K562 (cell line): ENCODE measurements at regions not wholly inside any gene's neighbourhood (a gene's known extent, or its start where the extent isn't known, plus 50 kb on each side); places are given as distances from the start of the nearest gene placed in this dataset.

Experiments used
- CHCHD3 ChIP-seq: fragments of 250-450 bp; sonication (Bioruptor Pico); IDR thresholded peaks from 2 replicates; pipeline ENCODE4 v2.1.2; 2022; ENCODE audit warnings: mild to moderate bottlenecking
- EGR1 ChIP-seq: fragments of 450-650 bp; conservative IDR thresholded peaks from 2 replicates; pipeline ENCODE4 v1.6.1; 2017; ENCODE audit warnings: mild to moderate bottlenecking
- ELF1 ChIP-seq: fragments of 200-800 bp; sonication (Bioruptor generic); IDR thresholded peaks from 2 replicates; pipeline ENCODE4 v1.6.1; 2016; ENCODE audit warnings: missing genetic modification characterization, missing compliant biosample characterization
- POLR2AphosphoS2 ChIP-seq: IDR thresholded peaks from 2 replicates; pipeline ENCODE4 v1.6.1; 2012; ENCODE audit warnings: low read length, improper control_type of control experiment
- SMAD1 ChIP-seq: fragments of 150-350 bp; IDR thresholded peaks from 2 replicates; pipeline ENCODE4 v1.6.1; 2014; ENCODE audit warnings: low read length, low read depth; ENCODE audit not compliant: partially characterized antibody
- SRSF7 ChIP-seq: fragments of 200-400 bp; formaldehyde crosslinking; optimal IDR thresholded peaks from 2 replicates; pipeline ENCODE3; 2017; ENCODE audit warnings: mild to moderate bottlenecking, low read depth, low read length
- ZC3H11A ChIP-seq: IDR thresholded peaks from 2 replicates; pipeline ENCODE4 v1.6.1; 2012; ENCODE audit warnings: low read depth, low read length, improper control_type of control experiment
- ZNF133 ChIP-seq: fragments of 250-450 bp; sonication (Bioruptor Pico); IDR thresholded peaks from 2 replicates; pipeline ENCODE4 v1.4.0; 2020; ENCODE audit warnings: mild to moderate bottlenecking
- TF ChIP-seq, protein P1 (sequence below): IDR thresholded peaks from 2 replicates; pipeline ENCODE4 v1.6.1; 2016; ENCODE audit warnings: missing genetic modification characterization, missing compliant biosample characterization
- TF ChIP-seq, protein P2 (sequence below): fragments of 450-650 bp; IDR thresholded peaks from 2 replicates; pipeline ENCODE4 v1.6.1; 2017; ENCODE audit warnings: antibody characterized with exemption, mild to moderate bottlenecking
- TF ChIP-seq, protein P3 (sequence below): fragments of 450-650 bp; formaldehyde crosslinking; IDR thresholded peaks from 2 replicates; pipeline ENCODE4 v1.4.0; 2020; ENCODE audit warnings: mild to moderate bottlenecking, mixed read lengths
- TF ChIP-seq, protein P4 (sequence below): sonication (generic); formaldehyde crosslinking; IDR thresholded peaks from 2 replicates; pipeline ENCODE4 v1.8.1; 2023; ENCODE audit warnings: mild to moderate bottlenecking, missing genetic modification reagents
- TF ChIP-seq, protein P5 (sequence below): sonication (generic); formaldehyde crosslinking; IDR thresholded peaks from 2 replicates; pipeline ENCODE4 v1.9.0; 2022; ENCODE audit warnings: mild to moderate bottlenecking, missing genetic modification reagents
- TF ChIP-seq, protein P6 (sequence below): fragments of 450-650 bp; formaldehyde crosslinking; IDR thresholded peaks from 2 replicates; pipeline ENCODE4 v1.4.0; 2020; ENCODE audit warnings: mild to moderate bottlenecking, moderate library complexity

DNA sequence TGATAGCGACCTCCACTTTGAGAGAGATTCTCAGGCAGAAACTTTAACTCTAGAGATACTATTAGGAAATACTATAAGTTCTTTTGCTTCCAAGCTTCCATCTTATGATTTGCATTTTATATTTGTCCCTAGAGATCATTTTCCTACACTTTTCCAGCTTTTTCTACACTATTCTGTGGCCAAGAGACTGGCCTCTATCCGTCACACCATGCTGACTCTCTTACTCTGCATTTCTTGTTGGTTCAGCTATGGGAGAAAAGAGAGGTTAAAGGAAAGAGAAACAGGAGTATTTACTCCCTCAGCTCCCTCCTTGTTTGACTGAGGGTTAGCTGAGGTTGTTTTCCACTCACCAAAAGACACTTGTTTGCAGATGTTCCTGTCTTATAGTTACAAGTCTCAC, 665.6 kb upstream of the CXADR start:
- TF ChIP-seq, protein P1, sequence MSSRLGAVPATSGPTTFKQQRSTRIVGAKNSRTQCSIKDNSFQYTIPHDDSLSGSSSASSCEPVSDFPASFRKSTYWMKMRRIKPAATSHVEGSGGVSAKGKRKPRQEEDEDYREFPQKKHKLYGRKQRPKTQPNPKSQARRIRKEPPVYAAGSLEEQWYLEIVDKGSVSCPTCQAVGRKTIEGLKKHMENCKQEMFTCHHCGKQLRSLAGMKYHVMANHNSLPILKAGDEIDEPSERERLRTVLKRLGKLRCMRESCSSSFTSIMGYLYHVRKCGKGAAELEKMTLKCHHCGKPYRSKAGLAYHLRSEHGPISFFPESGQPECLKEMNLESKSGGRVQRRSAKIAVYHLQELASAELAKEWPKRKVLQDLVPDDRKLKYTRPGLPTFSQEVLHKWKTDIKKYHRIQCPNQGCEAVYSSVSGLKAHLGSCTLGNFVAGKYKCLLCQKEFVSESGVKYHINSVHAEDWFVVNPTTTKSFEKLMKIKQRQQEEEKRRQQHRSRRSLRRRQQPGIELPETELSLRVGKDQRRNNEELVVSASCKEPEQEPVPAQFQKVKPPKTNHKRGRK (tag) = no peak
- TF ChIP-seq, protein P2, sequence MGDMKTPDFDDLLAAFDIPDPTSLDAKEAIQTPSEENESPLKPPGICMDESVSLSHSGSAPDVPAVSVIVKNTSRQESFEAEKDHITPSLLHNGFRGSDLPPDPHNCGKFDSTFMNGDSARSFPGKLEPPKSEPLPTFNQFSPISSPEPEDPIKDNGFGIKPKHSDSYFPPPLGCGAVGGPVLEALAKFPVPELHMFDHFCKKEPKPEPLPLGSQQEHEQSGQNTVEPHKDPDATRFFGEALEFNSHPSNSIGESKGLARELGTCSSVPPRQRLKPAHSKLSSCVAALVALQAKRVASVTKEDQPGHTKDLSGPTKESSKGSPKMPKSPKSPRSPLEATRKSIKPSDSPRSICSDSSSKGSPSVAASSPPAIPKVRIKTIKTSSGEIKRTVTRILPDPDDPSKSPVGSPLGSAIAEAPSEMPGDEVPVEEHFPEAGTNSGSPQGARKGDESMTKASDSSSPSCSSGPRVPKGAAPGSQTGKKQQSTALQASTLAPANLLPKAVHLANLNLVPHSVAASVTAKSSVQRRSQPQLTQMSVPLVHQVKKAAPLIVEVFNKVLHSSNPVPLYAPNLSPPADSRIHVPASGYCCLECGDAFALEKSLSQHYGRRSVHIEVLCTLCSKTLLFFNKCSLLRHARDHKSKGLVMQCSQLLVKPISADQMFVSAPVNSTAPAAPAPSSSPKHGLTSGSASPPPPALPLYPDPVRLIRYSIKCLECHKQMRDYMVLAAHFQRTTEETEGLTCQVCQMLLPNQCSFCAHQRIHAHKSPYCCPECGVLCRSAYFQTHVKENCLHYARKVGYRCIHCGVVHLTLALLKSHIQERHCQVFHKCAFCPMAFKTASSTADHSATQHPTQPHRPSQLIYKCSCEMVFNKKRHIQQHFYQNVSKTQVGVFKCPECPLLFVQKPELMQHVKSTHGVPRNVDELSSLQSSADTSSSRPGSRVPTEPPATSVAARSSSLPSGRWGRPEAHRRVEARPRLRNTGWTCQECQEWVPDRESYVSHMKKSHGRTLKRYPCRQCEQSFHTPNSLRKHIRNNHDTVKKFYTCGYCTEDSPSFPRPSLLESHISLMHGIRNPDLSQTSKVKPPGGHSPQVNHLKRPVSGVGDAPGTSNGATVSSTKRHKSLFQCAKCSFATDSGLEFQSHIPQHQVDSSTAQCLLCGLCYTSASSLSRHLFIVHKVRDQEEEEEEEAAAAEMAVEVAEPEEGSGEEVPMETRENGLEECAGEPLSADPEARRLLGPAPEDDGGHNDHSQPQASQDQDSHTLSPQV = no peak
- TF ChIP-seq ZNF133 (CRISPR knock-in tag) = no peak
- TF ChIP-seq, protein P3, sequence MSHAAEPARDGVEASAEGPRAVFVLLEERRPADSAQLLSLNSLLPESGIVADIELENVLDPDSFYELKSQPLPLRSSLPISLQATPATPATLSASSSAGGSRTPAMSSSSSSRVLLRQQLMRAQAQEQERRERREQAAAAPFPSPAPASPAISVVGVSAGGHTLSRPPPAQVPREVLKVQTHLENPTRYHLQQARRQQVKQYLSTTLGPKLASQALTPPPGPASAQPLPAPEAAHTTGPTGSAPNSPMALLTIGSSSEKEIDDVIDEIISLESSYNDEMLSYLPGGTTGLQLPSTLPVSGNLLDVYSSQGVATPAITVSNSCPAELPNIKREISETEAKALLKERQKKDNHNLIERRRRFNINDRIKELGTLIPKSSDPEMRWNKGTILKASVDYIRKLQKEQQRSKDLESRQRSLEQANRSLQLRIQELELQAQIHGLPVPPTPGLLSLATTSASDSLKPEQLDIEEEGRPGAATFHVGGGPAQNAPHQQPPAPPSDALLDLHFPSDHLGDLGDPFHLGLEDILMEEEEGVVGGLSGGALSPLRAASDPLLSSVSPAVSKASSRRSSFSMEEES (CRISPR knock-in tag) = no peak
- TF ChIP-seq CHCHD3 (CRISPR knock-in tag) = no peak
- no peak for TF ChIP-seq ZC3H11A
- no peak for TF ChIP-seq POLR2AphosphoS2
- no peak for TF ChIP-seq EGR1
- TF ChIP-seq, protein P4, sequence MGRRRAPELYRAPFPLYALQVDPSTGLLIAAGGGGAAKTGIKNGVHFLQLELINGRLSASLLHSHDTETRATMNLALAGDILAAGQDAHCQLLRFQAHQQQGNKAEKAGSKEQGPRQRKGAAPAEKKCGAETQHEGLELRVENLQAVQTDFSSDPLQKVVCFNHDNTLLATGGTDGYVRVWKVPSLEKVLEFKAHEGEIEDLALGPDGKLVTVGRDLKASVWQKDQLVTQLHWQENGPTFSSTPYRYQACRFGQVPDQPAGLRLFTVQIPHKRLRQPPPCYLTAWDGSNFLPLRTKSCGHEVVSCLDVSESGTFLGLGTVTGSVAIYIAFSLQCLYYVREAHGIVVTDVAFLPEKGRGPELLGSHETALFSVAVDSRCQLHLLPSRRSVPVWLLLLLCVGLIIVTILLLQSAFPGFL (CRISPR knock-in tag) = no peak
- no peak for TF ChIP-seq ELF1 (tag)
- no peak for TF ChIP-seq SRSF7
- TF ChIP-seq, protein P5, sequence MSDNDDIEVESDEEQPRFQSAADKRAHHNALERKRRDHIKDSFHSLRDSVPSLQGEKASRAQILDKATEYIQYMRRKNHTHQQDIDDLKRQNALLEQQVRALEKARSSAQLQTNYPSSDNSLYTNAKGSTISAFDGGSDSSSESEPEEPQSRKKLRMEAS = no peak
- TF ChIP-seq SMAD1 = no peak
- TF ChIP-seq, protein P6, sequence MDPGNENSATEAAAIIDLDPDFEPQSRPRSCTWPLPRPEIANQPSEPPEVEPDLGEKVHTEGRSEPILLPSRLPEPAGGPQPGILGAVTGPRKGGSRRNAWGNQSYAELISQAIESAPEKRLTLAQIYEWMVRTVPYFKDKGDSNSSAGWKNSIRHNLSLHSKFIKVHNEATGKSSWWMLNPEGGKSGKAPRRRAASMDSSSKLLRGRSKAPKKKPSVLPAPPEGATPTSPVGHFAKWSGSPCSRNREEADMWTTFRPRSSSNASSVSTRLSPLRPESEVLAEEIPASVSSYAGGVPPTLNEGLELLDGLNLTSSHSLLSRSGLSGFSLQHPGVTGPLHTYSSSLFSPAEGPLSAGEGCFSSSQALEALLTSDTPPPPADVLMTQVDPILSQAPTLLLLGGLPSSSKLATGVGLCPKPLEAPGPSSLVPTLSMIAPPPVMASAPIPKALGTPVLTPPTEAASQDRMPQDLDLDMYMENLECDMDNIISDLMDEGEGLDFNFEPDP (CRISPR knock-in tag) = no peak
